ENCODE measurements at regions not wholly inside any gene's neighbourhood (a gene's known extent, or its start where the extent isn't known, plus 50 kb on each side); places are given as distances from the start of the nearest gene placed in this dataset.
"Not testable (repeated sequence)": the region's sequence is repeated elsewhere in the genome, so short reads cannot be mapped to it uniquely, and the experiment has no call there.

- peak; percentile 78 for DNase-seq (ENCODE audit: low read depth)
Measured at GRCh38 chr13:56412856-56413255, 727.9 kb upstream of the PRR20A start.

GRCh38 chr13:56424246-56424645 lies 716.5 kb upstream of the PRR20A start:
- DNase-seq (ENCODE audit: low read depth): peak; percentile 12

DNA sequence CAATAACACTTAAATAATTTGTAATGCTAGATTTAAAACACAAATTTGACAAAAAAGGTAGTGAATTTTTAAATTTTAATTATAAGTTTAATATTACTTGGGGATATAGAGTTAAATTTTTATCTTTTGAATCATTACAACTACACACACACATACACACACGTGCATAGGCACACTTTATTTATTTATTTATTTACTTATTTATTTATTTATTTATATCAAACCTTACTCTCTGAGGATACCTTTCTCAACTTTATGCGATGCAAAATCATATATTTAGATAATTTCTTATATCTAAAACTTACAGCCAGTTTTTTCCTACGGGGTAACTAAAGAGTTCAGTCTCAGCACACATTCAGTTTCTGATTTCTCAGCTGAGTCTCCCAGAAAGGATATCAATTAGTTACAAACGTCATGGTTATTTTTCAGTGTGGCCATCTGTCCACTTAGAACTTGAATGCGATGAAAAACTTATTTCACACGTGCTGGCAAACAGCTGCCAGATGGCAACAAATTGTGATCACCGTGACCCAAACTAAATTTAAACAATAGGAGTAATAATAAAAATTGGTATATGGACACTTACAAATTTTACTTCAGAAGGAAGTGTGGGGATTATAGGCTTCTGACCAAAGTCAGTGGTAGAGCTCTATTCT lies 683.1 kb upstream of the PRR20A start:
- DNase-seq (ENCODE audit: low read depth): no peak

DNA sequence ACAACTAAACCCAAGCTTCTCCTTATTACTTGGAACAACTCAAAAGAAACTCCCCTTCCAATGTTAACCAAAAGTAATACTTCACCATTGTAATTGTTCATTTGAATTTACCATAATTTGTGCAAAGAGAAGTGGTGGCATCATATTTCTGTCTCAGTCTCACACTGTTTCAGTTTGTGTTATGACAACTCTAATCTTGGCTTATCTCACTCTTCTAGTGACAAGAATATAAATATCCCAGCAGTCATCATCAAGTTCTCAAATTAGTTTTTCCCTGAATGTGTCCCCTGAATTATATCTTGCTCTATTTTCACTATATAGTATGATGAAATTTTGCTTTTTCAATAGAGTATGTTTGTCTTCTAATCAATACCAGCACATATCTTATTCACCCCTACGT lies 681.4 kb upstream of the PRR20A start:
- no peak for DNase-seq (ENCODE audit: low read depth)

GRCh38 chr13:56501750-56502149 lies 639.0 kb upstream of the PRR20A start:
- peak; percentile 16 for DNase-seq (ENCODE audit: low read depth)

DNA sequence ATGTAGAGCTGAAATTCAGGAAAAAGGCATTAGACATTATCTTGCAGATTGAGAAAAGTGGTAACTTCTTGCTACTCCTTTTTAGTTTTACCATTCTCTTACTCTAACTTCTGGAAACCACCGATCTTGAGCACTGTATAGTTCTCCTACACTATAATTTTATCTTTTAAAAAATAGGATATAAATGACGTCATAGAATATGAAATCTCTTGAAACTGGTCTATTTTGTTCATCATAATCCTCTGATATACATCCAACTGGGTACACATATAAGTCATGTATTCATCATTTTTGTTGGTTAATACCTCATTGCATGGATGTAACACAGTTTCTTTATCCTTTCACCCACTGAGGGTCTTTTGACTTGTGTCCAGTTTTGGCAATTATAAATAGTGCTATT lies 629.9 kb upstream of the PRR20A start:
- no peak for DNase-seq (ENCODE audit: low read depth)

DNA sequence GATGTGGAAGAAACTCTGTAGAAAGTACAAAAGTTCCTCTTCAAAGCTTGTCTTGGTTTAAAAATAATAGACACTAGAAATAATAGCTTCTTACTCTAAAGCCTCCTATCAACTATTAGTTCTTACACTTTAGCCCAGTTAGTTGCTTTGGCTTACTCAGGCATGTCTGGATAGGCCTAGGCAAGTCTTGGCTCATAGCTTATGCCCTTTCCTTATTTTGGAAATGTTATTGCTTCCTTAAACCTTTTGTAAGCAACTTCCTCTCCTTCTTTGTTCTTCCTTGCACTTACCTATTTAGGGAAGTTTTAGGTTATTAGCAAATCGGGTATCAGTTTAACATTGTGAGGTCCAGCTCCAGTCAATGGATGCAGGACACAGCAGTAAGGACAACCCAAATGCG lies 628.4 kb upstream of the PRR20A start:
- not testable (repeated sequence) for DNase-seq (ENCODE audit: low read depth)

- no peak for DNase-seq (ENCODE audit: low read depth)
Measured at GRCh38 chr13:56515441-56515840, 625.3 kb upstream of the PRR20A start.

DNA sequence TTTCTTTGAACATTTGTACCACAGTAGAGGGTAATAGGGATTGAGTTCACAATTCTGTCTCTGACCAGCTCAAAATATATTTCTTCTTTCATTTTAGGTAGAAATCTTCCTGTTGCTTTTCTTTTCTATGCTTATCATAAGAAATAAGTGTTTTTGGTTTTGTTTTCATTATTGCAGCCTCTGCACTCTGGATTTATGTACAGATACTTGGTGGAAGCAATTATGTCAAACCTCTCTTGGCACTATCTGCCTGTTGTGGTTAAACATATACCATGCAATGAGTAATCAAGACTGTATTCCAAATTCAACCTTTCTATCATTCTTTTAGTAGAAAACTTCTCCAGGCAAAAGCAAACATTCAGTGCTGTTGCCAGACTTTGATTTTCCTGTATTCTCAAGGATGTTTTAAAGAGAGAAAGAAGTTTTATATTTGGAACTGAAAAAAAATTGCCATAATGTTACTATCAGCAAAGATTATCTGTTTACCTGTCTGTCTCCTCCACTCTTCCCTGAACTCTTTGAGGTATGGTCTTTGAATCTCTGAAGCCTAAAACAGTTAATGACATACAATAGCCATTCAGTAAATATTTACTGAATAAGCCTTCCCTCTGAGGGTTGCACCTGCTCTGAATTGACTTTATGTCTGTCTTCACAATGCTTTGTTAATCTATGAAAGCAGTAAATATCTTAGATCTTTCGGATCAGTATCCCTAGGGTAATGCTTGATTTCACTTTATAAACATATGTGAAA lies 612.5 kb upstream of the PRR20A start:
- no peak for DNase-seq (ENCODE audit: low read depth)

DNA sequence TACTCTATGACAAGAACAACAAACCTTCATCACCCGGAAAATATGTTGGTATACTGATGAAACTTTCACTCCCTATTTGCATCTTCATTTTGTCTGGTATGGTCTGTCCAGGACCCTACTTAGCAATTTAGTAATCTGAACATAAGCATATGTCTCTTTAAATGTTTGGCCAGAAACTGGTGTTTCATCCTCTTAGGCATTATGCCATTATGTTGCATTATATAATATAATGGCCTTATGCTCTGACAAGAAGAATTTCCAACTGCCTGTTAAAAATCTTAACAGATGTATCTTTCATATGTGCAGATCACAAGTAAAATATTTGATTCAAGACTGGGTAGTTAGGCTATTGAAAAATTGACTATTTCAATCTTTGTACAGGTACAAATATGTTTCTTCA lies 610.6 kb upstream of the PRR20A start:
- DNase-seq (ENCODE audit: low read depth): no peak

DNA sequence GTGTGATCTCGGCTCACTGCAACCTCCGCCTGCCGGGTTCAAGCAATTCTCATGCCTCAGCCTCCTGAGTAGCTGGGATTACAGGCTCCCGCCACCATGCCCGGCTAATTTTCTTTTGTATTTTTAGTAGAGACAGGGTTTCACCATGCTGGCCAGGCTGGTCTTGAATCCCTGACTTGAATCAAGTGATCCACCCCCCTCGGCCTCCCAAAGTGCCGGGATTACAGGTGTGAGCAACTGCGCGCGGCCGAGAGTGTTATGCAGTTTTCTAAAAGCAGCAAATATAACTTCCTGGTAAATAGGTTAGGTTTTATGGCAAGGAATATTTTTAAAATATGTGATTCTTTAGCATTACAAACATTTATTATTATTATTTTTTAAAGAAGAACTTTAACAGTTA lies 592.8 kb upstream of the PRR20A start:
- not testable (repeated sequence) for DNase-seq (ENCODE audit: low read depth)

DNA sequence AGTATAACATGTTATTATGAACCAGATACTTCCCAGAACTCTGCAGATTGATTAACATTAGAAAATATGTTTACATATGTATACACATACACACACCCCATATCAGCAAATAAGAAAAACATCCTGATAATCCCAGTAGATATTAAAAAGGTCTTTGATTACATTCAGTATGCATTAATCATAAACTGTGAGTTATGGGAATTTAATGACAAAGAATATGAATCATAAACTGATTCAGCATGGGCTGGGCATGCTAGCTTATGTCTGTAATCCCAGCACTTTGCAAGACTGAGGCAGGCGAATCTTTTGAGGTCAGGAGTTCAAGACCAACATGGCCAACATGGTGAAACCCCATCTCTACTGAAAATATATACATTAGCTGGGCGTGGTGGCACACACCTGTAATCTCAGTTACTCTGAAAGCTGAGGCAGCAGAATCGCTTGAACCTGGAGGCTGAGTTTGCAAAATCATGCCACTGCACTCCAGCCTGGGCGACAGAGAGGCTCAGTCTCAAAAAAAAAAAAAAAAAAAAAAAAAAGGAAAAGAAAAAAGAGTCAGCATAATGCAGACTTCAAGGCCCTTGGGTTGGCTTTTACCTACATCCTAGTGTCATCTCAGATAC lies 581.9 kb upstream of the PRR20A start:
- no peak for DNase-seq (ENCODE audit: low read depth)

- DNase-seq (ENCODE audit: low read depth): peak; percentile 7
Measured at GRCh38 chr13:56561327-56561726, 579.4 kb upstream of the PRR20A start.

- no peak for DNase-seq (ENCODE audit: low read depth)
Measured at GRCh38 chr13:56563663-56564062, 577.1 kb upstream of the PRR20A start.

DNA sequence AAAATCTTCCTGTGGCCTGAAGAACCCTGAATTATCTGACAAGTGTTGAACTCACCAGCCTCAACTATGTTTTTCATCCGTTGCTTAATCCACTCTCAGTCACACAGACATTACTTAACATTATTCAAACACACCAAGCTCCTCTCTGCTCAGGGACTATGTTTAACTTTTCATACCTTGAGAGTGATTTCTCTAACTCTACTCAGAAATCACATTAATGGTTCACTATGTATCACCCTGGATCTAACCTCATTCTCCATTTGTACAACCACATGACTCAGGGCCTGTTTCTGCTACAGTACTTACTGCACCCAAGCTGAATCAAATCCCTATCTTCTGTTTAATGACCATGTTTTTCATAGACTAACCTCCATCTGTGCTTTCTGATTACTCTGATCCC lies 553.7 kb upstream of the PRR20A start:
- DNase-seq (ENCODE audit: low read depth): peak; percentile 75

DNA sequence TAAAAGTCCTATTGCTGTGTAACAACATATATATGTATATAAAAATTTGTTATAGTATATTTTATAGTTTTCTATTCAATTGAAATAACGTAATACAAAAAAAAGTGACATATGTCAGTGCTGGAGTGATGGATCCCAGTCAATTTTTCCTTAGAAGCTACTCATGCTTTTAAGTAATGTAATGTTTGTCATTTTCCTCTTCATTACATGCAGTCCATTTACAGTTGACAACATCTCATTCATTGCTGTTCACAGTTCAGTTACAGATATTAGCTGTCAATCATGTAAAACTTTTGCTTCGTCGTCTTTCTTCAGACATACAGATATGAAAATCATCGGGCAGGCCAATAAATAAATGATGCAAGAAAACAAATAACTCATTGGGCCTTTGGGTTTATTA lies 525.1 kb upstream of the PRR20A start:
- DNase-seq (ENCODE audit: low read depth): no peak

GRCh38 chr13:56622840-56623239 lies 517.9 kb upstream of the PRR20A start:
- DNase-seq (ENCODE audit: low read depth): no peak

DNA sequence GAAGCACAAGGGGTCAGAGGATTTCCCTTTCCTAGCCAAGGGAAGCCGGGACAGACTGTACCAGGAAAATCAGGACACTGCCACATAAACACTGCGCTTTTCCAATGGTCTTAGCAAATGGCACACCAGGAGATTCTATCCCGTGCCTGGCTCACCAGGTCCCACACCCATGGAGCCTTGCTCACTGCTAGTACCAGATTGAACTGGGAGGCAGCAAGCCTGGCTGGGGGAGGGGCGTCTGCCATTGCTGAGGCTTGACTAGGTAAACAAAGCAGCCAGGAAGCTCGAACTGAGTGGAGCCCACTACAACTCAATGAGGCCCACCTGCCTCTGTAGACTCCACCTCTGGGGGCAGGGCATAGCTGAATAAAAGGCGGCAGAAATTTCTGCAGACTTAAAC lies 511.8 kb upstream of the PRR20A start:
- DNase-seq (ENCODE audit: low read depth): not testable (repeated sequence)

DNA sequence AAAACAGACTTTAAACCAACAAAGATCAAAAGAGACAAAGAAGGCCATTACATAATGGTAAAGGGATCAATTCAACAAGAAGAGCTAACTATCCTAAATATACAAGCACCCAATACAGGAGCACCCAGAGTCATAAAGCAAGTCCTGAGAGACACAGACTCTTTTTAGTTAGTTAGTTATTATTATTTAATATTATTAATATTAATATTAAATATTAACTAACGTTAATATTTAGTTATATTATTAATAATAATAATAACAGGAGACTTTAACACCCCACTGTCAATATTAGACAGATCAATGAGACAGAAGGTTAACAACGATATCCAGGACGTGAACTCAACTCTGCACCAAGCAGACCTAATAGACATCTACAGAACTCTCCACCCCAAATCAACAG lies 509.7 kb upstream of the PRR20A start:
- DNase-seq (ENCODE audit: low read depth): not testable (repeated sequence)

- DNase-seq (ENCODE audit: low read depth): no peak
Measured at GRCh38 chr13:56653043-56653442, 487.7 kb upstream of the PRR20A start.

GRCh38 chr13:56659041-56659471 lies 481.7 kb upstream of the PRR20A start:
- no peak for DNase-seq (ENCODE audit: low read depth)

DNA sequence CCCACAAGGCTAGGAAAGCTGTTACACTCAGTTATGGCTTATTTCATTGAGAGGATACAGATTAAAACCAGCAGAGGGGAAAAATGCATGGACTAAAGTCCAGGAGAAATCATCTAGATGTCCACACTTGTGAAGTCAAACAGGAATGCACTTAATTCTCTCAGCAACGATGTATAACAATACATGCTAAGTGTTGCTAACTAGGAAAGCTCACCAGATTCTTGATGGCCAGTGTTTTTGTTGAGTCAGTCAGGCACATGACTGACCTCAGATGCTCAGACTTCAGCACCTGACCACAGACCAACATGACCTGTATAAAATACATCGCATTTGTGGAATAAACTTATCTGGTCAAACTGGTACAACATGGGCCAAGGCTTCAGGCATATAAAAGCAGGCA lies 470.2 kb upstream of the PRR20A start:
- DNase-seq (ENCODE audit: low read depth): peak; percentile 23

DNA sequence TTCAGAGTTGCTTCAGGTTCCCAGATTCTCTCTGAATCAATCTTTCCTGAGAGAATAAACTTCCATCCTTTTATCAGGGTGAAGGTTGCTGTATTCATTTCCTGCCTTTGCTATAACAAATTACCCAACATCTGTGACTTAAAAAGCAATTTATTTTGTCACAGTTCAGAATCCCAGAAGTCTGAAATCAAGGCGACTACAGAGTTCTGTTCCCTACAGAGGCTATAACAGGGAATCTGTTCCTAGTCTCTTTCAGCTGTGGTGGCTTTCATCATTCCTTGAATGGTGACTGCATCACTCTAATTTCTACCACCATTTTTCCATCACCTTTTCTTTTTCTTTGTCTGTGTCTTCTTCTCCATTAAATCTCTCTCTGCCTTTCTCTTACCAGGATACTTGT lies 459.3 kb upstream of the PRR20A start:
- DNase-seq (ENCODE audit: low read depth): no peak
